Karpas-422 (cell line): ENCODE measurements at regions not wholly inside any gene's neighbourhood (a gene's known extent, or its start where the extent isn't known, plus 50 kb on each side); places are given as distances from the start of the nearest gene placed in this dataset.

Experiments used
- DNase-seq: peaks from one replicate; pipeline ENCODE4 v3.0.0-alpha.2; 2015
- H2AFZ ChIP-seq: fragments of 200-600 bp; sonication (generic); 2 replicates; pipeline ENCODE4 v1.6.1; 2014; ENCODE audit warnings: antibody characterized with exemption, low read length, mixed read lengths
- H3K27ac ChIP-seq: fragments of 200-600 bp; sonication (generic); 2 replicates; pipeline ENCODE4 v1.5.1; 2014; ENCODE audit warnings: mild to moderate bottlenecking, low read length, moderate library complexity
- H3K27me3 ChIP-seq: fragments of 200-600 bp; sonication (generic); 2 replicates; pipeline ENCODE4 v1.6.1; 2014; ENCODE audit warnings: low read length, mixed read lengths
- H3K36me3 ChIP-seq: fragments of 200-600 bp; sonication (generic); 2 replicates; pipeline ENCODE4 v1.6.1; 2014; ENCODE audit warnings: low read length, mixed read lengths; ENCODE audit not compliant: insufficient read depth
- H3K4me1 ChIP-seq: fragments of 200-600 bp; sonication (generic); 2 replicates; pipeline ENCODE4 v1.6.1; 2014; ENCODE audit warnings: mild to moderate bottlenecking, low read length, mixed read lengths
- H3K4me2 ChIP-seq: fragments of 200-600 bp; sonication (generic); 2 replicates; pipeline ENCODE4 v1.6.1; 2014; ENCODE audit warnings: low read length, low read depth, mild to moderate bottlenecking; ENCODE audit not compliant: poor library complexity, severe bottlenecking
- H3K4me3 ChIP-seq: fragments of 200-600 bp; sonication (generic); 2 replicates; pipeline ENCODE4 v1.5.1; 2014; ENCODE audit warnings: mild to moderate bottlenecking, antibody characterized with exemption, low read length, mixed read lengths
- H3K79me2 ChIP-seq: fragments of 200-600 bp; sonication (generic); 2 replicates; pipeline ENCODE4 v1.6.1; 2014; ENCODE audit warnings: mild to moderate bottlenecking, low read length, mixed read lengths
- H3K9ac ChIP-seq: fragments of 200-600 bp; sonication (generic); 2 replicates; pipeline ENCODE4 v1.6.0; 2014; ENCODE audit warnings: low read length
- H3K9me2 ChIP-seq: fragments of 200-600 bp; sonication (generic), shearing (Covaris generic); replicated peaks from 2 replicates; pipeline ENCODE4 v1.6.0; 2014; ENCODE audit warnings: mild to moderate bottlenecking, low read length, moderate library complexity; ENCODE audit not compliant: insufficient read depth
- H3K9me3 ChIP-seq: fragments of 300-700, 200-600 bp; sonication (generic); 2 replicates; pipeline ENCODE4 v1.6.1; 2014; ENCODE audit warnings: low read length, mixed read lengths
- H4K20me1 ChIP-seq: fragments of 200-600 bp; sonication (generic); 2 replicates; pipeline ENCODE4 v1.6.1; 2014; ENCODE audit warnings: mild to moderate bottlenecking, antibody characterized with exemption, low read length, low read depth; ENCODE audit not compliant: insufficient read depth

- H3K4me1 ChIP-seq: no peaks in the 10 kb centered on the region
- no peak overlapping the region for H3K9ac ChIP-seq
- H3K27me3 ChIP-seq: no peaks in the 10 kb centered on the region
- H3K27ac ChIP-seq: no peak overlapping the region
- H3K79me2 ChIP-seq: no peaks in the 10 kb centered on the region
- H3K36me3 ChIP-seq: no peaks in the 10 kb centered on the region
- H4K20me1 ChIP-seq: no peaks in the 10 kb centered on the region
- H3K9me2 ChIP-seq: no peaks in the 10 kb centered on the region
- H3K9me3 ChIP-seq: no peaks in the 10 kb centered on the region
- no peak overlapping the region for H3K4me3 ChIP-seq
- H2AFZ ChIP-seq: no peak overlapping the region
- H3K4me2 ChIP-seq: no peak overlapping the region
- DNase-seq: no peak
These were observed 281.6 kb upstream of the ZFP64 start for GRCh38 chr20:52473186-52473585.

GRCh38 chr20:52470561-52470960 is 279.0 kb upstream of the ZFP64 start:
- Histone ChIP-seq H3K79me2 (no peaks in the 10 kb centered on the region), H3K4me1 (no peaks in the 10 kb centered on the region), H3K36me3 (no peaks in the 10 kb centered on the region), H2AFZ (no peak overlapping the region), H4K20me1 (no peaks in the 10 kb centered on the region), H3K27me3 (no peaks in the 10 kb centered on the region), H3K9me2 (no peaks in the 10 kb centered on the region), H3K4me3 (no peak overlapping the region), H3K4me2 (no peak overlapping the region), H3K27ac (no peak overlapping the region), H3K9ac (no peak overlapping the region), H3K9me3 (no peaks in the 10 kb centered on the region)
- no peak for DNase-seq

GRCh38 chr20:52469128-52469527 is 277.5 kb upstream of the ZFP64 start:
- DNase-seq: no peak
- H3K4me3 ChIP-seq: no peak overlapping the region
- no peaks in the 10 kb centered on the region for H3K4me1 ChIP-seq
- no peaks in the 10 kb centered on the region for H4K20me1 ChIP-seq
- no peaks in the 10 kb centered on the region for H3K36me3 ChIP-seq
- H3K4me2 ChIP-seq: no peak overlapping the region
- no peak overlapping the region for H2AFZ ChIP-seq
- H3K27me3 ChIP-seq: no peaks in the 10 kb centered on the region
- H3K27ac ChIP-seq: no peak overlapping the region
- H3K9me2 ChIP-seq: no peaks in the 10 kb centered on the region
- no peaks in the 10 kb centered on the region for H3K9me3 ChIP-seq
- no peaks in the 10 kb centered on the region for H3K79me2 ChIP-seq
- no peak overlapping the region for H3K9ac ChIP-seq

- Histone ChIP-seq H3K36me3 (no peaks in the 10 kb centered on the region), H4K20me1 (no peaks in the 10 kb centered on the region), H3K4me1 (no peaks in the 10 kb centered on the region), H3K4me2 (no peak overlapping the region), H2AFZ (no peak overlapping the region), H3K79me2 (no peaks in the 10 kb centered on the region), H3K9ac (no peak overlapping the region), H3K9me3 (no peaks in the 10 kb centered on the region), H3K4me3 (no peak overlapping the region), H3K27me3 (no peaks in the 10 kb centered on the region), H3K27ac (no peak overlapping the region), H3K9me2 (no peaks in the 10 kb centered on the region)
- DNase-seq: no peak
These were observed 274.4 kb upstream of the ZFP64 start for GRCh38 chr20:52465991-52466390.

- Histone ChIP-seq H2AFZ (no peak overlapping the region), H3K4me1 (no peaks in the 10 kb centered on the region), H3K9me3 (peaks cover 8% of the 10 kb centered on the region; the same call in 1 of the 2 replicates), H3K27me3 (no peaks in the 10 kb centered on the region), H3K9ac (no peak overlapping the region), H3K4me3 (no peak overlapping the region), H3K9me2 (no peaks in the 10 kb centered on the region), H3K4me2 (no peak overlapping the region), H3K79me2 (no peaks in the 10 kb centered on the region), H3K27ac (no peak overlapping the region), H3K36me3 (no peaks in the 10 kb centered on the region), H4K20me1 (no peaks in the 10 kb centered on the region)
- no peak for DNase-seq
These were observed 270.0 kb upstream of the ZFP64 start for GRCh38 chr20:52461582-52461981.

GRCh38 chr20:52459150-52459549 is 267.6 kb upstream of the ZFP64 start:
- H3K79me2 ChIP-seq: no peaks in the 10 kb centered on the region
- no peak overlapping the region for H3K9ac ChIP-seq
- DNase-seq: no peak

GRCh38 chr20:52457826-52458225 is 266.2 kb upstream of the ZFP64 start:
- Histone ChIP-seq H3K4me3 (no peak overlapping the region), H3K36me3 (no peaks in the 10 kb centered on the region), H3K27ac (no peak overlapping the region), H3K9me3 (peaks cover 8% of the 10 kb centered on the region; the same call in 1 of the 2 replicates), H3K9ac (no peak overlapping the region), H3K4me2 (no peak overlapping the region), H3K27me3 (no peaks in the 10 kb centered on the region), H4K20me1 (no peaks in the 10 kb centered on the region), H3K79me2 (no peaks in the 10 kb centered on the region), H3K4me1 (no peaks in the 10 kb centered on the region), H3K9me2 (no peaks in the 10 kb centered on the region), H2AFZ (no peak overlapping the region)
- no peak for DNase-seq

More at GRCh38 chr20:52459150-52459549, 267.6 kb upstream of the ZFP64 start:
- no peaks in the 10 kb centered on the region for H3K9me2 ChIP-seq
- peaks cover 8% of the 10 kb centered on the region; the same call in 1 of the 2 replicates for H3K9me3 ChIP-seq
- no peaks in the 10 kb centered on the region for H3K36me3 ChIP-seq
- H3K4me1 ChIP-seq: no peaks in the 10 kb centered on the region
- no peaks in the 10 kb centered on the region for H3K27me3 ChIP-seq
- H3K27ac ChIP-seq: no peak overlapping the region
- H3K4me2 ChIP-seq: no peak overlapping the region
- H2AFZ ChIP-seq: no peak overlapping the region
- H3K4me3 ChIP-seq: no peak overlapping the region
- H4K20me1 ChIP-seq: no peaks in the 10 kb centered on the region

- Histone ChIP-seq H3K27me3 (no peaks in the 10 kb centered on the region), H3K4me1 (no peaks in the 10 kb centered on the region), H2AFZ (no peak overlapping the region), H3K79me2 (no peaks in the 10 kb centered on the region), H3K9me2 (no peaks in the 10 kb centered on the region), H3K9me3 (peaks cover 4% of the 10 kb centered on the region; the same call in 1 of the 2 replicates), H3K36me3 (no peaks in the 10 kb centered on the region), H3K4me2 (no peak overlapping the region), H4K20me1 (no peaks in the 10 kb centered on the region), H3K27ac (no peak overlapping the region), H3K4me3 (no peak overlapping the region), H3K9ac (no peak overlapping the region)
- DNase-seq: no peak
These were observed 263.1 kb upstream of the ZFP64 start for GRCh38 chr20:52454660-52455059.
